Endothelial cell of umbilical vein (primary cell): ENCODE measurements at regions not wholly inside any gene's neighbourhood (a gene's known extent, or its start where the extent isn't known, plus 50 kb on each side); places are given as distances from the start of the nearest gene placed in this dataset.

ENCODE experiments used
- CTCF ChIP-seq, 2 donors: IDR thresholded peaks; 1 replicate in 1 of 2; 2 replicates in 1 of 2; pipeline ENCODE4 v1.5.1; 2011; ENCODE audit warnings: low read length in 2 of 2, mild to moderate bottlenecking in 2 of 2, moderate library complexity in 2 of 2, control low read depth in 1 of 2, inconsistent platforms in 1 of 2, low read depth in 1 of 2; ENCODE audit not compliant: insufficient read depth in 1 of 2; ENCODE audit errors: extremely low read depth in 1 of 2
- EZH2 ChIP-seq: IDR thresholded peaks from 2 replicates; pipeline ENCODE4 v1.6.1; 2012; ENCODE audit warnings: borderline replicate concordance, low read depth, mild to moderate bottlenecking, moderate library complexity, low read length, inconsistent platforms; ENCODE audit not compliant: severe bottlenecking
- FOS ChIP-seq: IDR thresholded peaks from 2 replicates; pipeline ENCODE4 v1.6.1; 2011; ENCODE audit warnings: mild to moderate bottlenecking, low read length, moderate library complexity, borderline replicate concordance; ENCODE audit not compliant: insufficient read depth
- GATA2 ChIP-seq: IDR thresholded peaks from 2 replicates; pipeline ENCODE4 v1.7.0; 2011; ENCODE audit warnings: low read depth, mild to moderate bottlenecking, moderate library complexity, mixed read lengths, low read length; ENCODE audit not compliant: insufficient read length, insufficient read depth
- JUN ChIP-seq: IDR thresholded peaks from 2 replicates; pipeline ENCODE4 v1.6.1; 2011; ENCODE audit warnings: borderline replicate concordance, low read depth; ENCODE audit not compliant: insufficient read length, insufficient read depth
- MAX ChIP-seq: IDR thresholded peaks from 2 replicates; pipeline ENCODE4 v1.6.1; 2011; ENCODE audit not compliant: insufficient read depth, insufficient read length
- MYC ChIP-seq: IDR thresholded peaks from one replicate; pipeline ENCODE4 v1.6.1; 2011; ENCODE audit warnings: mild to moderate bottlenecking, low read depth, low read length
- POLR2A ChIP-seq: IDR thresholded peaks from 2 replicates; pipeline ENCODE4 v1.6.1; 2012; ENCODE audit warnings: low read depth, mild to moderate bottlenecking, control low read depth, low read length
- POLR2AphosphoS5 ChIP-seq: IDR thresholded peaks from 2 replicates; pipeline ENCODE4 v1.6.1; 2012; ENCODE audit warnings: low read depth, mild to moderate bottlenecking, control low read depth, low read length, moderate library complexity; ENCODE audit not compliant: insufficient read depth

GRCh38 chr5:12586406-12586805, 682.2 kb upstream of the CTNND2 start:
- TF ChIP-seq CTCF (IDR thresholded peaks at IDR 0.05; ENCODE audit: extremely low read depth in 1 of 2, insufficient read depth in 1 of 2, low read depth in 1 of 2, low read length in 2 of 2) = no peak
- TF ChIP-seq POLR2A = no peak
- no peak for TF ChIP-seq EZH2
- TF ChIP-seq GATA2 = no peak
- TF ChIP-seq POLR2AphosphoS5 = no peak
- no peak for TF ChIP-seq MAX
- TF ChIP-seq FOS = no peak
- no peak for TF ChIP-seq MYC
- no peak for TF ChIP-seq JUN
